HEK293T (cell line): ENCODE measurements at regions not wholly inside any gene's neighbourhood (a gene's known extent, or its start where the extent isn't known, plus 50 kb on each side); places are given as distances from the start of the nearest gene placed in this dataset.

Source experiments
- ARNT ChIP-seq: fragments of 450-650 bp; IDR thresholded peaks from 2 replicates; pipeline ENCODE4 v1.6.1; 2017; ENCODE audit warnings: mild to moderate bottlenecking
- BHLHE40 ChIP-seq: fragments of 450-650 bp; IDR thresholded peaks from 2 replicates; pipeline ENCODE4 v1.6.1; 2016; ENCODE audit warnings: mild to moderate bottlenecking, moderate library complexity, borderline replicate concordance
- FOXA1 ChIP-seq: fragments of 450-650 bp; IDR thresholded peaks from 2 replicates; pipeline ENCODE4 v1.6.1; 2016; ENCODE audit warnings: mild to moderate bottlenecking
- FOXK2 ChIP-seq: fragments of 450-650 bp; IDR thresholded peaks from 2 replicates; pipeline ENCODE4 v1.6.1; 2016; ENCODE audit warnings: mild to moderate bottlenecking
- FOXM1 ChIP-seq: fragments of 450-650 bp; IDR thresholded peaks from 2 replicates; pipeline ENCODE4 v1.6.1; 2017; ENCODE audit warnings: mild to moderate bottlenecking, borderline replicate concordance
- HDGF ChIP-seq: fragments of 450-650 bp; IDR thresholded peaks from 2 replicates; pipeline ENCODE4 v1.6.1; 2017; ENCODE audit warnings: antibody characterized with exemption, borderline replicate concordance
- L3MBTL2 ChIP-seq: fragments of 450-650 bp; conservative IDR thresholded peaks from 2 replicates; pipeline ENCODE4 v1.6.1; 2016; ENCODE audit warnings: mild to moderate bottlenecking
- LEF1 ChIP-seq: fragments of 450-650 bp; IDR thresholded peaks from 2 replicates; pipeline ENCODE4 v1.6.1; 2017; ENCODE audit warnings: mild to moderate bottlenecking, borderline replicate concordance
- PKNOX1 ChIP-seq: fragments of 450-650 bp; IDR thresholded peaks from 2 replicates; pipeline ENCODE4 v1.6.1; 2016
- SP1 ChIP-seq: fragments of 450-650 bp; IDR thresholded peaks from 2 replicates; pipeline ENCODE4 v1.6.1; 2017
- SUZ12 ChIP-seq: fragments of 450-650 bp; IDR thresholded peaks from 2 replicates; pipeline ENCODE4 v1.6.1; 2016; ENCODE audit warnings: mild to moderate bottlenecking
- TARDBP ChIP-seq: fragments of 450-650 bp; IDR thresholded peaks from 2 replicates; pipeline ENCODE4 v1.6.1; 2016
- ZNF384 ChIP-seq: fragments of 450-650 bp; IDR thresholded peaks from 2 replicates; pipeline ENCODE4 v1.6.1; 2016

- TF ChIP-seq FOXM1 (no peak), FOXK2 (no peak), SP1 (no peak), TARDBP (no peak), SUZ12 (no peak), BHLHE40 (no peak), HDGF (no peak), FOXA1 (no peak), ARNT (no peak), L3MBTL2 (no peak), PKNOX1 (no peak), ZNF384 (no peak), LEF1 (no peak)
Measured at GRCh38 chr14:101622251-101623076, 61.2 kb downstream of the DIO3 start.
